Fibroblast of lung (primary cell): ENCODE measurements at regions not wholly inside any gene's neighbourhood (a gene's known extent, or its start where the extent isn't known, plus 50 kb on each side); places are given as distances from the start of the nearest gene placed in this dataset.

ENCODE experiments used
- EZH2 ChIP-seq: IDR thresholded peaks from 2 replicates; pipeline ENCODE4 v1.5.1; 2012; ENCODE audit warnings: low read length, control low read depth, mild to moderate bottlenecking; ENCODE audit errors: missing control alignments
- TF ChIP-seq, protein P1 (sequence below), 2 donors: IDR thresholded peaks in 1 of 2; conservative IDR thresholded peaks in 1 of 2; 1 replicate in 1 of 2; 2 replicates in 1 of 2; pipeline ENCODE4 v1.5.1; 2011 to 2012; ENCODE audit warnings: low read length in 2 of 2, control low read depth in 1 of 2, inconsistent platforms in 1 of 2, low read depth in 1 of 2, mild to moderate bottlenecking in 1 of 2

DNA sequence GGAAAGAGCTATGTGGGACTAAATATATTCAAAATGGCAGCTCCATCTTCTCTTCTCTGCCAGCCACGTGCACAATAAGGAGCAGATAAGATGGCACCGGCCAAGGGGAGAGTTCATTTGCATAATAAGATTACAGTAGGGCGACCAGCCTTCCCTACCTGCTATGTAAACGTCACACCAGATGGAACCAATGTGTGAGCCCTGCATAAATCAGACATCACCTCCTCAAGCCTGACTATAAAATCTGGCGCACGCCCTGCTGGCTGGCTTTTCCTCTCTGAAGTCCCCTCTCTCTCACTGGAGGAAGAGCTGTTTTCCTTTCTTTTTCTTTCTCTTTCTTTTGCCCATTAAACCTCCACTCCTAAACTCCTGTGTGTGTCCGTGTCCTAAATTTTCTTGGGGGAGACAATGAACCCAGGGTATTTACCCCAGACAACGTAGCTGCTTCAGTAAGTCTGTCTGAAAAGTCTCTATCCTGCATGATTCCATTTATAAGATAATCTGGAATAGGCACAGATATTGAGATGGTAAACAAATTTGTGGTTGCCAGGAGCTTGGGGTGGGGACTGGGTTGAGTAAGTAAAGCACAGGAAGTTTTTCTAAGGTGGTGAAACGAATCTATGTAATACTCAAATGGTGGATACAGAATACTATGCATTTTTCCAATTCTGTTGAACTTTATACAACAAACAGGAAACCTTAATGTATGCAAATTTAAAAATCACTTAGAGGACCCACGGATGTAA is 670.0 kb upstream of the KIRREL3 start:
- TF ChIP-seq, protein P1, sequence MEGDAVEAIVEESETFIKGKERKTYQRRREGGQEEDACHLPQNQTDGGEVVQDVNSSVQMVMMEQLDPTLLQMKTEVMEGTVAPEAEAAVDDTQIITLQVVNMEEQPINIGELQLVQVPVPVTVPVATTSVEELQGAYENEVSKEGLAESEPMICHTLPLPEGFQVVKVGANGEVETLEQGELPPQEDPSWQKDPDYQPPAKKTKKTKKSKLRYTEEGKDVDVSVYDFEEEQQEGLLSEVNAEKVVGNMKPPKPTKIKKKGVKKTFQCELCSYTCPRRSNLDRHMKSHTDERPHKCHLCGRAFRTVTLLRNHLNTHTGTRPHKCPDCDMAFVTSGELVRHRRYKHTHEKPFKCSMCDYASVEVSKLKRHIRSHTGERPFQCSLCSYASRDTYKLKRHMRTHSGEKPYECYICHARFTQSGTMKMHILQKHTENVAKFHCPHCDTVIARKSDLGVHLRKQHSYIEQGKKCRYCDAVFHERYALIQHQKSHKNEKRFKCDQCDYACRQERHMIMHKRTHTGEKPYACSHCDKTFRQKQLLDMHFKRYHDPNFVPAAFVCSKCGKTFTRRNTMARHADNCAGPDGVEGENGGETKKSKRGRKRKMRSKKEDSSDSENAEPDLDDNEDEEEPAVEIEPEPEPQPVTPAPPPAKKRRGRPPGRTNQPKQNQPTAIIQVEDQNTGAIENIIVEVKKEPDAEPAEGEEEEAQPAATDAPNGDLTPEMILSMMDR (conservative IDR thresholded peaks at IDR 0.05 in 1 of 2, IDR thresholded peaks at IDR 0.05 in 1 of 2; ENCODE audit: low read depth in 1 of 2, low read length in 2 of 2), result no peak
- TF ChIP-seq EZH2, result no peak
